MM.1S (cell line): ENCODE measurements at regions not wholly inside any gene's neighbourhood (a gene's known extent, or its start where the extent isn't known, plus 50 kb on each side); places are given as distances from the start of the nearest gene placed in this dataset.

ENCODE experiments used
- CTCF ChIP-seq: fragments of 300-600 bp; sonication (generic); IDR thresholded peaks from 2 replicates; pipeline ENCODE4 v1.5.1; 2016; ENCODE audit warnings: antibody characterized with exemption, low read length, mixed read lengths
- EZH2 ChIP-seq: fragments of 300-600 bp; sonication (generic); optimal IDR thresholded peaks from 2 replicates; pipeline ENCODE3; 2017; ENCODE audit warnings: low read depth, mild to moderate bottlenecking, antibody characterized with exemption, low read length, mixed read lengths

GRCh38 chr14:82740547-82740946 is 1206.9 kb upstream of the SEL1L start:
- TF ChIP-seq CTCF (no peak), EZH2 (no peak)
